MM.1S (cell line): ENCODE measurements at regions not wholly inside any gene's neighbourhood (a gene's known extent, or its start where the extent isn't known, plus 50 kb on each side); places are given as distances from the start of the nearest gene placed in this dataset.

Experiments used
- EZH2 ChIP-seq: fragments of 300-600 bp; sonication (generic); optimal IDR thresholded peaks from 2 replicates; pipeline ENCODE3; 2017; ENCODE audit warnings: low read depth, mild to moderate bottlenecking, antibody characterized with exemption, low read length, mixed read lengths
- EZH2phosphoT487 ChIP-seq: fragments of 300-600 bp; sonication (generic); IDR thresholded peaks from 2 replicates; pipeline ENCODE4 v1.6.1; 2018; ENCODE audit warnings: antibody characterized with exemption, low read length
- TF ChIP-seq, protein P1 (sequence below): fragments of 300-600 bp; sonication (generic); IDR thresholded peaks from 2 replicates; pipeline ENCODE4 v1.5.1; 2016; ENCODE audit warnings: antibody characterized with exemption, low read length, mixed read lengths

- TF ChIP-seq EZH2 (no peak), EZH2phosphoT487 (no peak)
- TF ChIP-seq, protein P1, sequence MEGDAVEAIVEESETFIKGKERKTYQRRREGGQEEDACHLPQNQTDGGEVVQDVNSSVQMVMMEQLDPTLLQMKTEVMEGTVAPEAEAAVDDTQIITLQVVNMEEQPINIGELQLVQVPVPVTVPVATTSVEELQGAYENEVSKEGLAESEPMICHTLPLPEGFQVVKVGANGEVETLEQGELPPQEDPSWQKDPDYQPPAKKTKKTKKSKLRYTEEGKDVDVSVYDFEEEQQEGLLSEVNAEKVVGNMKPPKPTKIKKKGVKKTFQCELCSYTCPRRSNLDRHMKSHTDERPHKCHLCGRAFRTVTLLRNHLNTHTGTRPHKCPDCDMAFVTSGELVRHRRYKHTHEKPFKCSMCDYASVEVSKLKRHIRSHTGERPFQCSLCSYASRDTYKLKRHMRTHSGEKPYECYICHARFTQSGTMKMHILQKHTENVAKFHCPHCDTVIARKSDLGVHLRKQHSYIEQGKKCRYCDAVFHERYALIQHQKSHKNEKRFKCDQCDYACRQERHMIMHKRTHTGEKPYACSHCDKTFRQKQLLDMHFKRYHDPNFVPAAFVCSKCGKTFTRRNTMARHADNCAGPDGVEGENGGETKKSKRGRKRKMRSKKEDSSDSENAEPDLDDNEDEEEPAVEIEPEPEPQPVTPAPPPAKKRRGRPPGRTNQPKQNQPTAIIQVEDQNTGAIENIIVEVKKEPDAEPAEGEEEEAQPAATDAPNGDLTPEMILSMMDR, result no peak
These were observed 387.5 kb downstream of the GRIA2 start for GRCh38 chr4:157607996-157608395.
